Stomach (tissue), 4 donors: ENCODE measurements at regions not wholly inside any gene's neighbourhood (a gene's known extent, or its start where the extent isn't known, plus 50 kb on each side); places are given as distances from the start of the nearest gene placed in this dataset.

ENCODE experiments used
- CTCF ChIP-seq, 7 experiments: fragments of 450-650 bp in 4 of 7; fragments of 200-600 bp in 3 of 7; sonication (generic) in 3 of 7; IDR thresholded peaks; one replicate each; pipeline ENCODE4 v1.5.1; 2016 to 2019; ENCODE audit warnings: antibody characterized with exemption in 7 of 7, control low read depth in 2 of 7, mild to moderate bottlenecking in 1 of 7
- EP300 ChIP-seq: sonication (generic); formaldehyde crosslinking; IDR thresholded peaks from one replicate; pipeline ENCODE4 v1.6.1; 2017; ENCODE audit warnings: antibody characterized with exemption
- POLR2A ChIP-seq, 4 donors: fragments of 450-650 bp; IDR thresholded peaks; one replicate each; pipeline ENCODE4 v1.6.1; 2016; ENCODE audit warnings: antibody characterized with exemption in 4 of 4, control low read depth in 2 of 4, mild to moderate bottlenecking in 1 of 4, moderate library complexity in 1 of 4
- POLR2AphosphoS5 ChIP-seq, 3 donors: sonication (generic); formaldehyde crosslinking; IDR thresholded peaks; one replicate each; pipeline ENCODE4 v1.6.1; 2016; ENCODE audit warnings: antibody characterized with exemption in 3 of 3

GRCh38 chr20:48024539-48024938, 239.3 kb upstream of the SULF2 start:
- no peak for TF ChIP-seq CTCF (IDR thresholded peaks at IDR 0.05)
- no peak for TF ChIP-seq POLR2AphosphoS5 (IDR thresholded peaks at IDR 0.05)
- no peak for TF ChIP-seq POLR2A (IDR thresholded peaks at IDR 0.05)
- TF ChIP-seq EP300 = no peak
